GM13976 (cell line): ENCODE measurements at regions not wholly inside any gene's neighbourhood (a gene's known extent, or its start where the extent isn't known, plus 50 kb on each side); places are given as distances from the start of the nearest gene placed in this dataset.
"Not testable (repeated sequence)": the region's sequence is repeated elsewhere in the genome, so short reads cannot be mapped to it uniquely, and the experiment has no call there.

Experiments used
- DNase-seq: peaks from one replicate; pipeline ENCODE4 v3.0.0; 2012; ENCODE audit warnings: low spot score
- CTCF ChIP-seq: IDR thresholded peaks from 2 replicates; pipeline ENCODE4 v1.5.1; 2012; ENCODE audit warnings: borderline replicate concordance, mild to moderate bottlenecking; ENCODE audit not compliant: insufficient read depth; ENCODE audit errors: extremely low read depth, missing control alignments, control extremely low read depth
- in situ Hi-C: fragments of 300-500 bp; cut with MboI; formaldehyde crosslinking; loops from one replicate; pipeline ENCODE4 v1.12.0; 2022; ENCODE audit warnings: low sequenced_read_pairs, mixed read lengths, inconsistent platforms; ENCODE audit not compliant: unreplicated experiment

GRCh38 chr14:56061051-56061450 is 57.2 kb upstream of the PELI2 start:
- no peak for DNase-seq
- TF ChIP-seq CTCF: no peak
- in situ Hi-C loops: no loop called here

- no peak for DNase-seq
- no peak for TF ChIP-seq CTCF
- in situ Hi-C loops: no loop called here
Observed at GRCh38 chr14:56063131-56063530, 55.1 kb upstream of the PELI2 start.

- TF ChIP-seq CTCF: no peak
- in situ Hi-C loops: no loop called here
- no peak for DNase-seq
Observed at GRCh38 chr14:56064513-56064912, 53.7 kb upstream of the PELI2 start.

GRCh38 chr14:56065199-56065598 is 53.0 kb upstream of the PELI2 start:
- in situ Hi-C loops, DNase-seq: not testable (repeated sequence)

- no peak for TF ChIP-seq CTCF
- DNase-seq: no peak
- in situ Hi-C loops: no loop called here
Observed at GRCh38 chr14:56065621-56066290, 52.5 kb upstream of the PELI2 start.
